OCI-LY3 (cell line): ENCODE measurements at regions not wholly inside any gene's neighbourhood (a gene's known extent, or its start where the extent isn't known, plus 50 kb on each side); places are given as distances from the start of the nearest gene placed in this dataset.

Experiments used
- H2AFZ ChIP-seq: fragments of 200-600, 300-600 bp; shearing (Covaris generic); 2 replicates; pipeline ENCODE4 v1.6.0; 2014; ENCODE audit warnings: antibody characterized with exemption, low read depth, low read length
- H3K27ac ChIP-seq: fragments of 200-600, 300-600 bp; sonication (generic); 2 replicates; pipeline ENCODE4 v1.5.1; 2014; ENCODE audit warnings: mild to moderate bottlenecking, low read length, moderate library complexity, mixed read lengths
- H3K27me3 ChIP-seq: fragments of 200-600, 300-600 bp; sonication (generic); 2 replicates; pipeline ENCODE4 v1.6.1; 2014; ENCODE audit warnings: low read depth, low read length, mixed read lengths
- H3K36me3 ChIP-seq: fragments of 200-600, 300-600 bp; sonication (generic); replicated peaks from 2 replicates; pipeline ENCODE3; 2014; ENCODE audit warnings: low read depth, low read length, mixed read lengths
- H3K4me1 ChIP-seq: fragments of 300-600, 200-600 bp; sonication (generic); 2 replicates; pipeline ENCODE4 v1.6.1; 2014; ENCODE audit warnings: low read length, mixed read lengths
- H3K4me2 ChIP-seq: fragments of 200-600, 300-600 bp; sonication (generic); 2 replicates; pipeline ENCODE4 v1.6.1; 2014; ENCODE audit warnings: low read length, mixed read lengths
- H3K4me3 ChIP-seq: fragments of 300-600, 200-600 bp; sonication (generic); 2 replicates; pipeline ENCODE4 v1.5.1; 2014; ENCODE audit warnings: antibody characterized with exemption, mild to moderate bottlenecking, low read length, moderate library complexity
- H3K79me2 ChIP-seq: fragments of 300-600, 200-600 bp; shearing (Covaris generic); 2 replicates; pipeline ENCODE4 v1.6.1; 2014; ENCODE audit warnings: mild to moderate bottlenecking, low read length, mixed read lengths
- H3K9ac ChIP-seq: fragments of 300-600, 200-600 bp; shearing (Covaris generic); 2 replicates; pipeline ENCODE4 v1.6.0; 2014; ENCODE audit warnings: mild to moderate bottlenecking, low read length, moderate library complexity
- H3K9me3 ChIP-seq: fragments of 200-600, 300-600 bp; shearing (Covaris generic); 2 replicates; pipeline ENCODE4 v1.6.1; 2014; ENCODE audit warnings: low read length, mixed read lengths; ENCODE audit not compliant: insufficient read depth
- H4K20me1 ChIP-seq: fragments of 200-600, 300-600 bp; sonication (generic); 2 replicates; pipeline ENCODE4 v1.6.1; 2016; ENCODE audit warnings: low read length, mixed read lengths; ENCODE audit not compliant: insufficient read depth
- CTCF ChIP-seq: fragments of 200-600, 300-600 bp; sonication (generic); IDR thresholded peaks from 2 replicates; pipeline ENCODE4 v1.5.1; 2014; ENCODE audit warnings: antibody characterized with exemption, low read length, low read depth
- EZH2phosphoT487 ChIP-seq: fragments of 200-600 bp; shearing (Covaris generic); IDR thresholded peaks from 2 replicates; pipeline ENCODE4 v1.6.1; 2018; ENCODE audit warnings: antibody characterized with exemption, mixed run types, low read depth

GRCh38 chr17:72518753-72519597 lies 398.2 kb downstream of the SOX9 start:
- Histone ChIP-seq H3K4me2 (no peak overlapping the region), H3K36me3 (no peaks in the 10 kb centered on the region), H2AFZ (no peak overlapping the region), H3K4me3 (no peak overlapping the region), H3K27ac (no peak overlapping the region), H3K27me3 (no peaks in the 10 kb centered on the region), H3K79me2 (no peaks in the 10 kb centered on the region), H4K20me1 (no peaks in the 10 kb centered on the region), H3K4me1 (peaks cover 6% of the 10 kb centered on the region), H3K9me3 (no peaks in the 10 kb centered on the region), H3K9ac (no peak overlapping the region)
- TF ChIP-seq EZH2phosphoT487 (no peak), CTCF (no peak)

- Histone ChIP-seq H3K36me3 (no peaks in the 10 kb centered on the region), H3K27ac (no peak overlapping the region), H4K20me1 (no peaks in the 10 kb centered on the region), H3K9me3 (no peaks in the 10 kb centered on the region), H3K79me2 (no peaks in the 10 kb centered on the region), H3K4me3 (no peak overlapping the region), H3K4me2 (no peak overlapping the region), H3K27me3 (no peaks in the 10 kb centered on the region), H3K4me1 (peaks cover 6% of the 10 kb centered on the region), H2AFZ (no peak overlapping the region), H3K9ac (no peak overlapping the region)
- TF ChIP-seq EZH2phosphoT487 (no peak), CTCF (no peak)
These were observed 398.7 kb downstream of the SOX9 start for GRCh38 chr17:72519598-72519936.

- H3K4me1 ChIP-seq: peaks cover 6% of the 10 kb centered on the region
- H3K27ac ChIP-seq: no peak overlapping the region
- H3K9ac ChIP-seq: no peak overlapping the region
- H3K27me3 ChIP-seq: 0 out of 2 replicates have a peak, but pooled peaks cover 3% of the 10 kb centered on the region
- no peaks in the 10 kb centered on the region for H3K9me3 ChIP-seq
- H3K4me2 ChIP-seq: peak overlapping the region; percentile 49
- H3K79me2 ChIP-seq: no peaks in the 10 kb centered on the region
- peak overlapping the region; percentile 93 for H2AFZ ChIP-seq
- no peaks in the 10 kb centered on the region for H3K36me3 ChIP-seq
- TF ChIP-seq CTCF (no peak), EZH2phosphoT487 (no peak)
- no peaks in the 10 kb centered on the region for H4K20me1 ChIP-seq
- peak overlapping the region; percentile 29; the same call in 1 of the 2 replicates for H3K4me3 ChIP-seq
These were observed 400.0 kb downstream of the SOX9 start for GRCh38 chr17:72520665-72521303.

- Histone ChIP-seq H3K9ac (no peak overlapping the region), H3K27me3 (peaks cover 3% of the 10 kb centered on the region; the same call in 1 of the 2 replicates), H3K4me3 (no peak overlapping the region), H3K36me3 (no peaks in the 10 kb centered on the region), H3K9me3 (no peaks in the 10 kb centered on the region), H3K4me2 (no peak overlapping the region), H3K79me2 (no peaks in the 10 kb centered on the region), H4K20me1 (no peaks in the 10 kb centered on the region), H3K4me1 (peaks cover 6% of the 10 kb centered on the region), H3K27ac (no peak overlapping the region), H2AFZ (no peak overlapping the region)
- TF ChIP-seq EZH2phosphoT487 (no peak), CTCF (no peak)
These were observed 402.7 kb downstream of the SOX9 start for GRCh38 chr17:72523491-72523890.
